ENCODE measurements at regions not wholly inside any gene's neighbourhood (a gene's known extent, or its start where the extent isn't known, plus 50 kb on each side); places are given as distances from the start of the nearest gene placed in this dataset.

DNA sequence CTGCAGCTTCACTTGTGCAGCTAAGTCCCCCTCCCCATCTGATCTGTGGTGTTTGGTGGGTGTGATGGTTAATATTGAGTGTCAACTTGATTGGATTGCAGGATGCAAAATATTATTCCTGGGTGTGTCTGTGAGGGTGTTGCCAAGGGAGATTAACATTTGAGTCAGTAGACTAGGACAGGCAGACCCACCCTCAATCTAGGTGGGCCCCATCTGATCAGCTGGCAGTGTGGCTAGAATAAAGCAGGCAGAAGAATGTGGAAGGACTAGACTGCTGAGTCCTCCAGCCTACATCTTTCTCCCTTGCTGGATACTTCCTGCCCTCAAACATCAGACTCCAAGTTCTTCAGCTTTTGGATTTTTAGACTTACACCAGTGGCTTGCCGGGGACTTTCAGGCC is 103.5 kb upstream of the BOD1L1 start:
- H3K4me3 ChIP-seq (ENCODE audit: low read depth in 1 of 3, low read length in 3 of 3), result no peak overlapping the region
- TF ChIP-seq, protein P1, sequence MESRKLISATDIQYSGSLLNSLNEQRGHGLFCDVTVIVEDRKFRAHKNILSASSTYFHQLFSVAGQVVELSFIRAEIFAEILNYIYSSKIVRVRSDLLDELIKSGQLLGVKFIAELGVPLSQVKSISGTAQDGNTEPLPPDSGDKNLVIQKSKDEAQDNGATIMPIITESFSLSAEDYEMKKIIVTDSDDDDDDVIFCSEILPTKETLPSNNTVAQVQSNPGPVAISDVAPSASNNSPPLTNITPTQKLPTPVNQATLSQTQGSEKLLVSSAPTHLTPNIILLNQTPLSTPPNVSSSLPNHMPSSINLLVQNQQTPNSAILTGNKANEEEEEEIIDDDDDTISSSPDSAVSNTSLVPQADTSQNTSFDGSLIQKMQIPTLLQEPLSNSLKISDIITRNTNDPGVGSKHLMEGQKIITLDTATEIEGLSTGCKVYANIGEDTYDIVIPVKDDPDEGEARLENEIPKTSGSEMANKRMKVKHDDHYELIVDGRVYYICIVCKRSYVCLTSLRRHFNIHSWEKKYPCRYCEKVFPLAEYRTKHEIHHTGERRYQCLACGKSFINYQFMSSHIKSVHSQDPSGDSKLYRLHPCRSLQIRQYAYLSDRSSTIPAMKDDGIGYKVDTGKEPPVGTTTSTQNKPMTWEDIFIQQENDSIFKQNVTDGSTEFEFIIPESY (IDR thresholded peaks at IDR 0.05), result no peak
- TF ChIP-seq RAD21 (IDR thresholded peaks at IDR 0.05) (no peak), RXRA (IDR thresholded peaks at IDR 0.05) (no peak), TAF1 (conservative IDR thresholded peaks at IDR 0.05) (no peak), SP1 (IDR thresholded peaks at IDR 0.05) (no peak), FOXA2 (IDR thresholded peaks at IDR 0.05) (no peak), HNF4G (IDR thresholded peaks at IDR 0.05) (no peak), EGR1 (IDR thresholded peaks at IDR 0.05; ENCODE audit: low read depth in 2 of 2) (no peak)
- TF ChIP-seq, protein P2, sequence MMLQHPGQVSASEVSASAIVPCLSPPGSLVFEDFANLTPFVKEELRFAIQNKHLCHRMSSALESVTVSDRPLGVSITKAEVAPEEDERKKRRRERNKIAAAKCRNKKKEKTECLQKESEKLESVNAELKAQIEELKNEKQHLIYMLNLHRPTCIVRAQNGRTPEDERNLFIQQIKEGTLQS (IDR thresholded peaks at IDR 0.05), result no peak
- TF ChIP-seq, protein P3, sequence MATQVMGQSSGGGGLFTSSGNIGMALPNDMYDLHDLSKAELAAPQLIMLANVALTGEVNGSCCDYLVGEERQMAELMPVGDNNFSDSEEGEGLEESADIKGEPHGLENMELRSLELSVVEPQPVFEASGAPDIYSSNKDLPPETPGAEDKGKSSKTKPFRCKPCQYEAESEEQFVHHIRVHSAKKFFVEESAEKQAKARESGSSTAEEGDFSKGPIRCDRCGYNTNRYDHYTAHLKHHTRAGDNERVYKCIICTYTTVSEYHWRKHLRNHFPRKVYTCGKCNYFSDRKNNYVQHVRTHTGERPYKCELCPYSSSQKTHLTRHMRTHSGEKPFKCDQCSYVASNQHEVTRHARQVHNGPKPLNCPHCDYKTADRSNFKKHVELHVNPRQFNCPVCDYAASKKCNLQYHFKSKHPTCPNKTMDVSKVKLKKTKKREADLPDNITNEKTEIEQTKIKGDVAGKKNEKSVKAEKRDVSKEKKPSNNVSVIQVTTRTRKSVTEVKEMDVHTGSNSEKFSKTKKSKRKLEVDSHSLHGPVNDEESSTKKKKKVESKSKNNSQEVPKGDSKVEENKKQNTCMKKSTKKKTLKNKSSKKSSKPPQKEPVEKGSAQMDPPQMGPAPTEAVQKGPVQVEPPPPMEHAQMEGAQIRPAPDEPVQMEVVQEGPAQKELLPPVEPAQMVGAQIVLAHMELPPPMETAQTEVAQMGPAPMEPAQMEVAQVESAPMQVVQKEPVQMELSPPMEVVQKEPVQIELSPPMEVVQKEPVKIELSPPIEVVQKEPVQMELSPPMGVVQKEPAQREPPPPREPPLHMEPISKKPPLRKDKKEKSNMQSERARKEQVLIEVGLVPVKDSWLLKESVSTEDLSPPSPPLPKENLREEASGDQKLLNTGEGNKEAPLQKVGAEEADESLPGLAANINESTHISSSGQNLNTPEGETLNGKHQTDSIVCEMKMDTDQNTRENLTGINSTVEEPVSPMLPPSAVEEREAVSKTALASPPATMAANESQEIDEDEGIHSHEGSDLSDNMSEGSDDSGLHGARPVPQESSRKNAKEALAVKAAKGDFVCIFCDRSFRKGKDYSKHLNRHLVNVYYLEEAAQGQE (IDR thresholded peaks at IDR 0.05), result no peak
- TF ChIP-seq, protein P4, sequence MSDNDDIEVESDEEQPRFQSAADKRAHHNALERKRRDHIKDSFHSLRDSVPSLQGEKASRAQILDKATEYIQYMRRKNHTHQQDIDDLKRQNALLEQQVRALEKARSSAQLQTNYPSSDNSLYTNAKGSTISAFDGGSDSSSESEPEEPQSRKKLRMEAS (IDR thresholded peaks at IDR 0.05), result no peak
- no peak for DNase-seq (ENCODE audit: low spot score)
- H3K36me3 ChIP-seq (ENCODE audit: control insufficient read depth in 4 of 4, insufficient read depth in 3 of 4, low read depth in 1 of 4, low read length in 3 of 4), result no peaks in the 10 kb centered on the region
- WGBS, result 96% methylated on average over 1 of the region's 1 CpG
- no peaks in the 10 kb centered on the region for H3K27me3 ChIP-seq (ENCODE audit: control insufficient read depth in 4 of 4, insufficient read depth in 4 of 4, low read length in 3 of 4)
- H3K9ac ChIP-seq (ENCODE audit: low read depth in 1 of 2, low read length in 2 of 2), result no peak overlapping the region
- H3K9me3 ChIP-seq (ENCODE audit: control insufficient read depth in 4 of 4, low read length in 3 of 4), result no peaks in the 10 kb centered on the region
- H3K4me1 ChIP-seq (ENCODE audit: control insufficient read depth in 4 of 4, insufficient read depth in 4 of 4, low read length in 3 of 4), result no peaks in the 10 kb centered on the region
- H3K27ac ChIP-seq (ENCODE audit: low read depth in 1 of 2, low read length in 2 of 2), result no peak overlapping the region

DNA sequence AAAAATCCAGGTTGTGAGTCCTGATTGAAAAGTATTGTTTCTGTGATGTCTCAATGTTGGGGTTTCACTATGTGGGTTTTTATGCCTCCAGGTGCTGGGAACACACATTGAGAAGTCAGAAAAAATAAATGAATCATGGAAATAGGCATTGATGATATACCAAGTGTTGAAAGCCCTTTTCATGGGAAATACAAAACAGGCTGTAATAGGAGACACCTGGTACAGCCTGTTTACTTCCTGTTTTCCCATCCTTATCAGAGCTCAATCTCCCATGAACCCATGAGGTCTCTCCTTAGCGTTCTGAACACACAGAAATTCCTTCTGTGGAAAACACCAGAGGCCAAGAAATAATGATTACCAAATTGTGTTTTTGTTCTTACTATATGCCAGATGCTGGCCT is 106.3 kb upstream of the BOD1L1 start:
- Histone ChIP-seq H3K9ac (ENCODE audit: low read depth in 1 of 2, low read length in 2 of 2) (no peak overlapping the region), H3K4me1 (ENCODE audit: control insufficient read depth in 4 of 4, insufficient read depth in 4 of 4, low read length in 3 of 4) (no peaks in the 10 kb centered on the region), H3K27me3 (ENCODE audit: control insufficient read depth in 4 of 4, insufficient read depth in 4 of 4, low read length in 3 of 4) (no peaks in the 10 kb centered on the region), H3K9me3 (ENCODE audit: control insufficient read depth in 4 of 4, low read length in 3 of 4) (no peaks in the 10 kb centered on the region), H3K36me3 (ENCODE audit: control insufficient read depth in 4 of 4, insufficient read depth in 3 of 4, low read depth in 1 of 4, low read length in 3 of 4) (no peaks in the 10 kb centered on the region), H3K4me3 (ENCODE audit: low read depth in 1 of 3, low read length in 3 of 3) (no peak overlapping the region), H3K27ac (ENCODE audit: low read depth in 1 of 2, low read length in 2 of 2) (no peak overlapping the region)
- DNase-seq (ENCODE audit: low spot score), result no peak
- 66% methylated on average over 1 of the region's 1 CpG for WGBS
- TF ChIP-seq NR2F2 (IDR thresholded peaks at IDR 0.05) (no peak), SP1 (IDR thresholded peaks at IDR 0.05) (no peak), TAF1 (conservative IDR thresholded peaks at IDR 0.05) (no peak), YY1 (IDR thresholded peaks at IDR 0.05) (no peak), RXRA (IDR thresholded peaks at IDR 0.05) (no peak)
- TF ChIP-seq, protein P1 (IDR thresholded peaks at IDR 0.05), result no peak

All from liver (tissue), 7 donors.